ENCODE measurements at regions not wholly inside any gene's neighbourhood (a gene's known extent, or its start where the extent isn't known, plus 50 kb on each side); places are given as distances from the start of the nearest gene placed in this dataset.

- Histone ChIP-seq H4K20me1 (replicated peaks; ENCODE audit: insufficient read depth) (no peaks in the 10 kb centered on the region), H3K27me3 (ENCODE audit: insufficient read depth) (no peaks in the 10 kb centered on the region), H3F3A (replicated peaks; ENCODE audit: low read depth) (no peaks in the 10 kb centered on the region), H3K27ac (ENCODE audit: low read depth) (no peak overlapping the region), H3K36me3 (ENCODE audit: insufficient read depth) (no peaks in the 10 kb centered on the region), H3K4me2 (no peak overlapping the region), H3K9me2 (ENCODE audit: insufficient read depth) (no peaks in the 10 kb centered on the region), H3K4me1 (ENCODE audit: insufficient read depth) (no peaks in the 10 kb centered on the region), H2AFZ (no peak overlapping the region), H3K79me2 (replicated peaks; ENCODE audit: insufficient read depth) (no peaks in the 10 kb centered on the region), H3K4me3 (no peak overlapping the region)
- no peak for TF ChIP-seq EZH2 (IDR thresholded peaks at IDR 0.05; ENCODE audit: low read depth, unreplicated experiment)
- no peak for TF ChIP-seq ETS1 (IDR thresholded peaks at IDR 0.05)
- no peak for TF ChIP-seq ZNF331 (CRISPR knock-in tag; IDR thresholded peaks at IDR 0.05; ENCODE audit: low read depth)
- TF ChIP-seq NANOG (IDR thresholded peaks at IDR 0.05; ENCODE audit: borderline replicate concordance), result no peak
- TF ChIP-seq POLR2AphosphoS5 (IDR thresholded peaks at IDR 0.05; ENCODE audit: low read depth), result no peak
- TF ChIP-seq CTCF (conservative IDR thresholded peaks at IDR 0.05; ENCODE audit: low read depth in 2 of 2), result no peak
- no peak for TF ChIP-seq REST (IDR thresholded peaks at IDR 0.05; ENCODE audit: unreplicated experiment)
- no peak for TF ChIP-seq ZNF462 (CRISPR knock-in tag; IDR thresholded peaks at IDR 0.05)
- TF ChIP-seq ZNF114 (CRISPR knock-in tag; IDR thresholded peaks at IDR 0.05), result no peak
- no peak for TF ChIP-seq STAT1 (IDR thresholded peaks at IDR 0.05; ENCODE audit: unreplicated experiment)
- no peak for TF ChIP-seq CREB1 (CRISPR knock-in tag; IDR thresholded peaks at IDR 0.05; ENCODE audit: low read depth)
- no peak for TF ChIP-seq EZH2phosphoT487 (IDR thresholded peaks at IDR 0.05; ENCODE audit: unreplicated experiment)
- no peak for TF ChIP-seq JUNB (IDR thresholded peaks at IDR 0.05; ENCODE audit: unreplicated experiment)
- Mint-ChIP-seq H3K4me1 (no peaks in the 10 kb centered on the region; the same call in 2 of the 3 replicates), H3K9me3 (peaks cover 8% of the 10 kb centered on the region; the same call in 1 of the 3 replicates), H3K27ac (no peak overlapping the region), H3K4me3 (no peak overlapping the region), H3K27me3 (ENCODE audit: insufficient read depth, low read depth, poor library complexity) (peaks cover 5% of the 10 kb centered on the region), H3K36me3 (ENCODE audit: low read depth) (no peaks in the 10 kb centered on the region)
- no peak for DNase-seq (ENCODE audit: low spot score)
- no peak for ATAC-seq
Measured at GRCh38 chr10:107342711-107343110, 178.2 kb upstream of the SORCS1 start.

Measured in GM23338 (cell line).